ENCODE measurements at regions not wholly inside any gene's neighbourhood (a gene's known extent, or its start where the extent isn't known, plus 50 kb on each side); places are given as distances from the start of the nearest gene placed in this dataset.

- no peak for TF ChIP-seq EZH2 (IDR thresholded peaks at IDR 0.05; ENCODE audit: insufficient read depth, poor library complexity, severe bottlenecking)
- TF ChIP-seq EZH2phosphoT487 (IDR thresholded peaks at IDR 0.05; ENCODE audit: insufficient read depth, low read depth): no peak
Observed at GRCh38 chr1:90783181-90783580, 66.1 kb upstream of the BARHL2 start.
